B cell (primary cell): ENCODE measurements at regions not wholly inside any gene's neighbourhood (a gene's known extent, or its start where the extent isn't known, plus 50 kb on each side); places are given as distances from the start of the nearest gene placed in this dataset.

Experiments used
- EZH2 ChIP-seq: IDR thresholded peaks from 2 replicates; pipeline ENCODE4 v1.6.1; 2012; ENCODE audit warnings: borderline replicate concordance, low read depth, mild to moderate bottlenecking, moderate library complexity, low read length; ENCODE audit not compliant: insufficient read depth, poor library complexity, severe bottlenecking
- TF ChIP-seq, protein P1 (sequence below): fragments of 200-600 bp; IDR thresholded peaks from one replicate; pipeline ENCODE4 v1.8.0; 2022; ENCODE audit warnings: antibody characterized with exemption, mild to moderate bottlenecking

DNA sequence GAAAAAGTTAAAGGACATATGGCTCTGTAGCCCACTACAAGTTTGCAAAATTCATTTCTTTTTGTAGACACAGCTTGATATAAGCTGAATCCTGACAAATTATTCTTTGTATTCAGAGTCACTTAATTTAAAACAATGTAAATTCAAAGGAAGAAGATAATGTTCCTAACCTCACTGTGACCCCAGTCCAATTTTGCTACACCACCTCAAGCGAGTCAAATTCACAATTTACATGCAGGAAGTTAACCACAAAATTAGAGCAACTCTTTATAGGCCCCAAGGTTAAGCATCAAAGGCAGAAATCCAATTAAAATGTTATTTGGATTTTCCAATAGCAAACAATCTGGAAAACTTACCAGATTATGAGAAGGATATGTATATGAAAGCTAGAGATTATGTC is 119.5 kb upstream of the CNTN6 start:
- TF ChIP-seq, protein P1, sequence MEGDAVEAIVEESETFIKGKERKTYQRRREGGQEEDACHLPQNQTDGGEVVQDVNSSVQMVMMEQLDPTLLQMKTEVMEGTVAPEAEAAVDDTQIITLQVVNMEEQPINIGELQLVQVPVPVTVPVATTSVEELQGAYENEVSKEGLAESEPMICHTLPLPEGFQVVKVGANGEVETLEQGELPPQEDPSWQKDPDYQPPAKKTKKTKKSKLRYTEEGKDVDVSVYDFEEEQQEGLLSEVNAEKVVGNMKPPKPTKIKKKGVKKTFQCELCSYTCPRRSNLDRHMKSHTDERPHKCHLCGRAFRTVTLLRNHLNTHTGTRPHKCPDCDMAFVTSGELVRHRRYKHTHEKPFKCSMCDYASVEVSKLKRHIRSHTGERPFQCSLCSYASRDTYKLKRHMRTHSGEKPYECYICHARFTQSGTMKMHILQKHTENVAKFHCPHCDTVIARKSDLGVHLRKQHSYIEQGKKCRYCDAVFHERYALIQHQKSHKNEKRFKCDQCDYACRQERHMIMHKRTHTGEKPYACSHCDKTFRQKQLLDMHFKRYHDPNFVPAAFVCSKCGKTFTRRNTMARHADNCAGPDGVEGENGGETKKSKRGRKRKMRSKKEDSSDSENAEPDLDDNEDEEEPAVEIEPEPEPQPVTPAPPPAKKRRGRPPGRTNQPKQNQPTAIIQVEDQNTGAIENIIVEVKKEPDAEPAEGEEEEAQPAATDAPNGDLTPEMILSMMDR, result no peak
- no peak for TF ChIP-seq EZH2
